Inflammatory macrophage treated with lipopolysaccharide for 4 hours (primary cell): ENCODE measurements at regions not wholly inside any gene's neighbourhood (a gene's known extent, or its start where the extent isn't known, plus 50 kb on each side); places are given as distances from the start of the nearest gene placed in this dataset.
"Not testable (repeated sequence)": the region's sequence is repeated elsewhere in the genome, so short reads cannot be mapped to it uniquely, and the experiment has no call there.

Source experiments
- DNase-seq: peaks from one replicate; pipeline ENCODE4 v3.0.0-alpha.2; 2020

- DNase-seq, result no peak
These were observed 177.5 kb downstream of the MTCL1 start for GRCh38 chr18:8882632-8883408.

- DNase-seq, result no peak
These were observed 178.0 kb downstream of the MTCL1 start for GRCh38 chr18:8883409-8883668.

- not testable (repeated sequence) for DNase-seq
These were observed 182.5 kb downstream of the MTCL1 start for GRCh38 chr18:8887877-8888276.

- DNase-seq, result no peak
These were observed 184.1 kb downstream of the MTCL1 start for GRCh38 chr18:8889489-8889888.

- not testable (repeated sequence) for DNase-seq
These were observed 185.1 kb downstream of the MTCL1 start for GRCh38 chr18:8890503-8890902.

- DNase-seq, result peak; percentile 59
These were observed 185.7 kb downstream of the MTCL1 start for GRCh38 chr18:8890957-8891464.

- no peak for DNase-seq
These were observed 187.9 kb downstream of the MTCL1 start for GRCh38 chr18:8893221-8893620.

- DNase-seq, result no peak
These were observed 188.4 kb downstream of the MTCL1 start for GRCh38 chr18:8893628-8894231.

GRCh38 chr18:8894823-8895222 is 189.5 kb downstream of the MTCL1 start:
- no peak for DNase-seq

- DNase-seq, result no peak
These were observed 190.0 kb downstream of the MTCL1 start for GRCh38 chr18:8895341-8895740.

GRCh38 chr18:8895987-8896619 is 190.7 kb downstream of the MTCL1 start:
- DNase-seq, result no peak

GRCh38 chr18:8899000-8899399 is 193.6 kb downstream of the MTCL1 start:
- no peak for DNase-seq

- no peak for DNase-seq
These were observed 195.2 kb downstream of the MTCL1 start for GRCh38 chr18:8900552-8900951.

GRCh38 chr18:8901019-8901418 is 195.7 kb downstream of the MTCL1 start:
- DNase-seq, result no peak

- no peak for DNase-seq
These were observed 198.2 kb upstream of the NDUFV2 start for GRCh38 chr18:8904316-8904715.

GRCh38 chr18:8908792-8909510 is 193.5 kb upstream of the NDUFV2 start:
- no peak for DNase-seq

- DNase-seq, result no peak
These were observed 192.2 kb upstream of the NDUFV2 start for GRCh38 chr18:8910186-8910822.

- DNase-seq, result no peak
These were observed 191.7 kb upstream of the NDUFV2 start for GRCh38 chr18:8910843-8911242.

GRCh38 chr18:8911408-8912340 is 190.8 kb upstream of the NDUFV2 start:
- DNase-seq, result no peak

GRCh38 chr18:8912348-8913326 is 189.9 kb upstream of the NDUFV2 start:
- DNase-seq, result no peak
